ENCODE measurements at regions not wholly inside any gene's neighbourhood (a gene's known extent, or its start where the extent isn't known, plus 50 kb on each side); places are given as distances from the start of the nearest gene placed in this dataset.

DNA sequence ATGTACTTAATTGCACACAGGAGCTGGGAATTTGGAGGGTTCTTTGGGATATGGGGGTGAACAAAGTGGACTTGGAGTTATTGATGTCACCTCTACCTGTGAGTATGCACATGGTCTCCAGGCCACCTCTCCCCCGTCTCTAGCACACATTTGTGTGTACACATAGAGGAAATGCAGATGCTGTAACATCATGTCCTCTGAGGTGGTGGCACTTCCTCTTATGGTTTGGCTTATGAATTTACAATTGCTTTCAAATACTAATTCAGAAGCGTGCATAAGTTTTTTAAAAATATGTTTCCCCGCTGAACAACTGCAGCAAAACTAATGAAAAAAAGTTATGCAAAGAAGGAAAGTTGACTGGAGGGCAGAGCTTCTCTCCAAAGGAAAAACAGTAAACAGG, 152.0 kb upstream of the TENM4 start:
- ChIA-PET POLR2A (no interaction called here), CTCF (no interaction called here)
- no peak for DNase-seq (ENCODE audit: low read depth, low spot score)
- no peak for TF ChIP-seq FOS (IDR thresholded peaks at IDR 0.05; ENCODE audit: borderline replicate concordance, insufficient read depth, low read length)
- TF ChIP-seq MYC (IDR thresholded peaks at IDR 0.05; ENCODE audit: low read depth, low read length): no peak
- TF ChIP-seq POLR2AphosphoS5 (IDR thresholded peaks at IDR 0.05; ENCODE audit: insufficient read depth, low read depth, low read length): no peak
- TF ChIP-seq, protein P1, sequence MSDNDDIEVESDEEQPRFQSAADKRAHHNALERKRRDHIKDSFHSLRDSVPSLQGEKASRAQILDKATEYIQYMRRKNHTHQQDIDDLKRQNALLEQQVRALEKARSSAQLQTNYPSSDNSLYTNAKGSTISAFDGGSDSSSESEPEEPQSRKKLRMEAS (IDR thresholded peaks at IDR 0.05; ENCODE audit: insufficient read depth, insufficient read length): no peak
- TF ChIP-seq GATA2 (IDR thresholded peaks at IDR 0.05; ENCODE audit: insufficient read depth, insufficient read length, low read depth, low read length): no peak
- no peak for TF ChIP-seq JUN (IDR thresholded peaks at IDR 0.05; ENCODE audit: borderline replicate concordance, insufficient read depth, insufficient read length, low read depth)
- TF ChIP-seq, protein P2, sequence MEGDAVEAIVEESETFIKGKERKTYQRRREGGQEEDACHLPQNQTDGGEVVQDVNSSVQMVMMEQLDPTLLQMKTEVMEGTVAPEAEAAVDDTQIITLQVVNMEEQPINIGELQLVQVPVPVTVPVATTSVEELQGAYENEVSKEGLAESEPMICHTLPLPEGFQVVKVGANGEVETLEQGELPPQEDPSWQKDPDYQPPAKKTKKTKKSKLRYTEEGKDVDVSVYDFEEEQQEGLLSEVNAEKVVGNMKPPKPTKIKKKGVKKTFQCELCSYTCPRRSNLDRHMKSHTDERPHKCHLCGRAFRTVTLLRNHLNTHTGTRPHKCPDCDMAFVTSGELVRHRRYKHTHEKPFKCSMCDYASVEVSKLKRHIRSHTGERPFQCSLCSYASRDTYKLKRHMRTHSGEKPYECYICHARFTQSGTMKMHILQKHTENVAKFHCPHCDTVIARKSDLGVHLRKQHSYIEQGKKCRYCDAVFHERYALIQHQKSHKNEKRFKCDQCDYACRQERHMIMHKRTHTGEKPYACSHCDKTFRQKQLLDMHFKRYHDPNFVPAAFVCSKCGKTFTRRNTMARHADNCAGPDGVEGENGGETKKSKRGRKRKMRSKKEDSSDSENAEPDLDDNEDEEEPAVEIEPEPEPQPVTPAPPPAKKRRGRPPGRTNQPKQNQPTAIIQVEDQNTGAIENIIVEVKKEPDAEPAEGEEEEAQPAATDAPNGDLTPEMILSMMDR (IDR thresholded peaks at IDR 0.05; ENCODE audit: extremely low read depth in 1 of 2, insufficient read depth in 1 of 2, low read depth in 1 of 2, low read length in 2 of 2): no peak
- TF ChIP-seq POLR2A (IDR thresholded peaks at IDR 0.05; ENCODE audit: low read depth, low read length): no peak
- TF ChIP-seq EZH2 (IDR thresholded peaks at IDR 0.05; ENCODE audit: borderline replicate concordance, low read depth, low read length, severe bottlenecking): no peak
- Histone ChIP-seq H3K36me3 (ENCODE audit: control insufficient read depth in 2 of 2, extremely low read depth in 1 of 2, insufficient read depth in 2 of 2, low read length in 2 of 2) (no peaks in the 10 kb centered on the region), H3K9me3 (replicated peaks; ENCODE audit: control insufficient read depth, insufficient read depth, low read length) (no peaks in the 10 kb centered on the region), H3K9ac (replicated peaks; ENCODE audit: extremely low read depth, insufficient read depth, low read length) (no peak overlapping the region), H4K20me1 (replicated peaks; ENCODE audit: control insufficient read depth, extremely low read depth, insufficient read depth, low read length) (no peaks in the 10 kb centered on the region), H3K27ac (ENCODE audit: insufficient read depth, low read depth, low read length) (no peak overlapping the region), H3K4me2 (ENCODE audit: insufficient read depth, low read length) (no peak overlapping the region), H3K79me2 (ENCODE audit: control insufficient read depth, insufficient read depth, low read length) (no peaks in the 10 kb centered on the region), H3K9me1 (replicated peaks; ENCODE audit: control insufficient read depth, extremely low read depth, insufficient read depth, low read length) (no peaks in the 10 kb centered on the region), H3K4me3 (replicated peaks in 1 of 3; ENCODE audit: insufficient read depth in 1 of 3, low read depth in 1 of 3, low read length in 3 of 3) (no peak overlapping the region), H3K27me3 (ENCODE audit: control insufficient read depth in 2 of 2, insufficient read depth in 2 of 2, low read length in 2 of 2) (no peaks in the 10 kb centered on the region), H3K4me1 (ENCODE audit: control insufficient read depth, extremely low read depth, insufficient read depth, low read length) (no peaks in the 10 kb centered on the region), H2AFZ (ENCODE audit: low read depth, low read length) (no peak overlapping the region)
- FAIRE-seq: no peak
- dilution Hi-C loops (cut with MboI; ENCODE audit: extremely low pct_ligation_motif_present, low sequenced_read_pairs): no loop called here
- intact Hi-C loops (cut with micrococcal nuclease): no loop called here
- no TSS peak for BruUV-seq (replicated peaks)
